SK-N-MC (cell line): ENCODE measurements at regions not wholly inside any gene's neighbourhood (a gene's known extent, or its start where the extent isn't known, plus 50 kb on each side); places are given as distances from the start of the nearest gene placed in this dataset.
A peak's percentile ranks its signal among the peaks of the same experiment; 100 is the strongest.

Experiments used
- DNase-seq: peaks from one replicate; pipeline ENCODE4 v3.0.0-alpha.2; 2011; ENCODE audit warnings: low read depth, low spot score
- H3K27ac ChIP-seq: fragments of 200-600 bp; sonication (generic); 2 replicates; pipeline ENCODE4 v1.5.1; 2016; ENCODE audit warnings: mixed run types
- H3K36me3 ChIP-seq: fragments of 200-600 bp; sonication (generic); 2 replicates; pipeline ENCODE4 v1.6.1; 2017; ENCODE audit warnings: antibody characterized with exemption, low read length, mixed read lengths; ENCODE audit not compliant: insufficient read depth
- H3K4me3 ChIP-seq: fragments of 200-600 bp; sonication (generic); 2 replicates; pipeline ENCODE4 v1.5.1; 2016
- H3K9ac ChIP-seq: fragments of 200-600 bp; sonication (generic); 2 replicates; pipeline ENCODE4 v1.8.0; 2017; ENCODE audit warnings: mixed run types, mixed read lengths; ENCODE audit not compliant: insufficient read length
- H3K9me3 ChIP-seq: fragments of 200-600 bp; sonication (generic); 2 replicates; pipeline ENCODE4 v1.6.1; 2017; ENCODE audit warnings: low read depth, mild to moderate bottlenecking, antibody characterized with exemption, low read length, moderate library complexity, mixed read lengths
- EZH2 ChIP-seq: fragments of 200-600 bp; sonication (generic); IDR thresholded peaks from one replicate; pipeline ENCODE4 v1.6.1; 2017; ENCODE audit warnings: antibody characterized with exemption
- FOXP2 ChIP-seq: optimal IDR thresholded peaks from 2 replicates; pipeline ENCODE3; 2011; ENCODE audit warnings: mild to moderate bottlenecking, moderate library complexity; ENCODE audit not compliant: insufficient read depth; ENCODE audit errors: extremely low read length, control extremely low read depth
- POLR2AphosphoS5 ChIP-seq: IDR thresholded peaks from 2 replicates; pipeline ENCODE4 v1.6.1; 2012; ENCODE audit warnings: mild to moderate bottlenecking, low read depth, low read length, borderline replicate concordance

GRCh38 chr2:226680719-226681118, 118.9 kb downstream of the IRS1 start:
- no peak overlapping the region for H3K4me3 ChIP-seq
- H3K9ac ChIP-seq: no peak overlapping the region
- H3K36me3 ChIP-seq: no peaks in the 10 kb centered on the region
- DNase-seq: no peak
- H3K9me3 ChIP-seq: no peaks in the 10 kb centered on the region
- TF ChIP-seq POLR2AphosphoS5 (no peak), FOXP2 (no peak), EZH2 (no peak)
- no peak overlapping the region for H3K27ac ChIP-seq

GRCh38 chr2:226679389-226680065, 120.1 kb downstream of the IRS1 start:
- no peaks in the 10 kb centered on the region for H3K36me3 ChIP-seq
- no peak for DNase-seq
- no peak overlapping the region for H3K4me3 ChIP-seq
- no peak overlapping the region for H3K27ac ChIP-seq
- no peak for TF ChIP-seq FOXP2
- TF ChIP-seq POLR2AphosphoS5: no peak
- TF ChIP-seq EZH2: no peak
- no peak overlapping the region for H3K9ac ChIP-seq
- no peaks in the 10 kb centered on the region for H3K9me3 ChIP-seq

GRCh38 chr2:226678422-226678821, 121.2 kb downstream of the IRS1 start:
- H3K4me3 ChIP-seq: no peak overlapping the region
- TF ChIP-seq EZH2: no peak
- no peaks in the 10 kb centered on the region for H3K9me3 ChIP-seq
- no peak overlapping the region for H3K9ac ChIP-seq
- no peak for DNase-seq
- no peak overlapping the region for H3K27ac ChIP-seq
- H3K36me3 ChIP-seq: no peaks in the 10 kb centered on the region

- H3K9ac ChIP-seq: no peak overlapping the region
- H3K36me3 ChIP-seq: no peaks in the 10 kb centered on the region
- DNase-seq: no peak
- TF ChIP-seq POLR2AphosphoS5 (no peak), FOXP2 (no peak), EZH2 (no peak)
- H3K9me3 ChIP-seq: no peaks in the 10 kb centered on the region
- no peak overlapping the region for H3K27ac ChIP-seq
- no peak overlapping the region for H3K4me3 ChIP-seq
Measured at GRCh38 chr2:226677080-226677479, 122.5 kb downstream of the IRS1 start.

- DNase-seq: no peak
- no peaks in the 10 kb centered on the region for H3K9me3 ChIP-seq
- H3K9ac ChIP-seq: no peak overlapping the region
- TF ChIP-seq POLR2AphosphoS5: no peak
- TF ChIP-seq EZH2: no peak
- no peak for TF ChIP-seq FOXP2
- H3K4me3 ChIP-seq: no peak overlapping the region
- no peak overlapping the region for H3K27ac ChIP-seq
- no peaks in the 10 kb centered on the region for H3K36me3 ChIP-seq
Measured at GRCh38 chr2:226676618-226677017, 123.0 kb downstream of the IRS1 start.

- TF ChIP-seq POLR2AphosphoS5 (no peak), EZH2 (no peak)
- DNase-seq: no peak
- no peak overlapping the region for H3K27ac ChIP-seq
Measured at GRCh38 chr2:226674123-226674522, 125.5 kb downstream of the IRS1 start.

GRCh38 chr2:226673314-226673723, 126.3 kb downstream of the IRS1 start:
- Histone ChIP-seq H3K9ac (no peak overlapping the region), H3K27ac (no peak overlapping the region), H3K9me3 (no peaks in the 10 kb centered on the region), H3K4me3 (0 out of 2 replicates have a peak overlapping the region, but pooled peaks have one; percentile 31), H3K36me3 (no peaks in the 10 kb centered on the region)
- peak; percentile 88 for DNase-seq
- TF ChIP-seq FOXP2 (no peak), POLR2AphosphoS5 (peak; percentile 57; the same call in 1 of the 2 replicates)

More at GRCh38 chr2:226674123-226674522, 125.5 kb downstream of the IRS1 start:
- H3K9ac ChIP-seq: no peak overlapping the region
- H3K4me3 ChIP-seq: no peak overlapping the region
- no peaks in the 10 kb centered on the region for H3K9me3 ChIP-seq
- no peaks in the 10 kb centered on the region for H3K36me3 ChIP-seq

GRCh38 chr2:226671141-226671676, 128.4 kb downstream of the IRS1 start:
- TF ChIP-seq FOXP2: no peak
- no peak for TF ChIP-seq EZH2
- no peak for TF ChIP-seq POLR2AphosphoS5
- DNase-seq: peak; percentile 22
- H3K4me3 ChIP-seq: no peak overlapping the region
- H3K9ac ChIP-seq: no peak overlapping the region
- no peaks in the 10 kb centered on the region for H3K36me3 ChIP-seq
- no peak overlapping the region for H3K27ac ChIP-seq
- no peaks in the 10 kb centered on the region for H3K9me3 ChIP-seq

GRCh38 chr2:226669905-226670304, 129.7 kb downstream of the IRS1 start:
- no peak overlapping the region for H3K27ac ChIP-seq
- no peak for DNase-seq
- H3K36me3 ChIP-seq: no peaks in the 10 kb centered on the region
- H3K9me3 ChIP-seq: no peaks in the 10 kb centered on the region
- no peak overlapping the region for H3K9ac ChIP-seq
- no peak for TF ChIP-seq FOXP2
- TF ChIP-seq EZH2: no peak
- no peak for TF ChIP-seq POLR2AphosphoS5
- H3K4me3 ChIP-seq: no peak overlapping the region
